SK-N-SH (cell line): ENCODE measurements at regions not wholly inside any gene's neighbourhood (a gene's known extent, or its start where the extent isn't known, plus 50 kb on each side); places are given as distances from the start of the nearest gene placed in this dataset.

Experiments used
- CTCF ChIA-PET: fragments of 300-600, 350-600 bp; formaldehyde crosslinking; extraction: SDS; loops from one replicate; lab custom pipeline; 2021; lab: Yijun Ruan, JAX
- POLR2A ChIA-PET: fragments of 350-600 bp; sonication (Branson Sonifier 250); formaldehyde crosslinking; extraction: SDS; loops from one replicate; lab custom pipeline; 2020; ENCODE audit warnings: antibody characterized with exemption, inconsistent platforms; lab: Yijun Ruan, JAX
- DNase-seq: peaks from one replicate; pipeline ENCODE4 v3.0.0; 2012
- H2AFZ ChIP-seq: fragments of 200-600 bp; sonication (generic); 2 replicates; pipeline ENCODE4 v1.8.1; 2016; ENCODE audit warnings: antibody characterized with exemption, mild to moderate bottlenecking, low read depth
- H3F3A ChIP-seq: fragments of 200-600 bp; sonication (generic); replicated peaks from 2 replicates; pipeline ENCODE3; 2016; ENCODE audit warnings: antibody characterized with exemption, mild to moderate bottlenecking; ENCODE audit not compliant: insufficient read depth
- H3K27ac ChIP-seq, 2 experiments: fragments of 200-500 bp in 1 of 2; fragments of 200-600 bp in 1 of 2; sonication (Bioruptor generic) in 1 of 2; sonication (generic), shearing (Covaris generic) in 1 of 2; 2 replicates each; pipeline versions ENCODE4 v1.5.1 to v1.6.1; 2014 to 2016; ENCODE audit warnings: low read depth in 2 of 2, inconsistent platforms in 1 of 2, low read length in 1 of 2, mild to moderate bottlenecking in 1 of 2, mixed read lengths in 1 of 2
- H3K27me3 ChIP-seq: fragments of 200-600 bp; sonication (generic), shearing (Covaris generic); 2 replicates; pipeline ENCODE4 v1.6.1; 2016; ENCODE audit warnings: mixed run types; ENCODE audit not compliant: insufficient read depth
- H3K36me3 ChIP-seq, 2 experiments: fragments of 200-500 bp in 1 of 2; fragments of 200-600 bp in 1 of 2; sonication (Bioruptor generic) in 1 of 2; sonication (generic) in 1 of 2; replicated peaks in 1 of 2; 2 replicates each; pipeline versions ENCODE3 to v1.5.1; 2014 to 2016; ENCODE audit warnings: low read length in 1 of 2, mild to moderate bottlenecking in 1 of 2; ENCODE audit not compliant: insufficient read depth in 2 of 2, control insufficient read depth in 1 of 2
- H3K4me1 ChIP-seq, 2 experiments: fragments of 200-500 bp in 1 of 2; fragments of 200-600 bp in 1 of 2; sonication (Bioruptor generic) in 1 of 2; sonication (generic), shearing (Covaris generic) in 1 of 2; 2 replicates each; pipeline versions ENCODE4 v1.5.1 to v1.6.1; 2014 to 2016; ENCODE audit warnings: low read depth in 1 of 2, low read length in 1 of 2, mixed run types in 1 of 2; ENCODE audit not compliant: insufficient read depth in 2 of 2, control insufficient read depth in 1 of 2
- H3K4me2 ChIP-seq: fragments of 200-600 bp; sonication (generic), shearing (Covaris generic); 2 replicates; pipeline ENCODE4 v1.6.1; 2017; ENCODE audit warnings: mixed run types
- H3K4me3 ChIP-seq, 2 experiments: fragments of 200-500 bp in 1 of 2; fragments of 200-600 bp in 1 of 2; sonication (Bioruptor generic) in 1 of 2; sonication (generic), shearing (Covaris generic) in 1 of 2; 2 replicates each; pipeline versions ENCODE4 v1.5.1 to v1.8.1; 2014 to 2016; ENCODE audit warnings: low read depth in 2 of 2, inconsistent platforms in 1 of 2, low read length in 1 of 2, mild to moderate bottlenecking in 1 of 2, mixed read lengths in 1 of 2, moderate library complexity in 1 of 2
- H3K79me2 ChIP-seq: fragments of 200-600 bp; sonication (generic); 2 replicates; pipeline ENCODE4 v1.8.1; 2017; ENCODE audit warnings: mild to moderate bottlenecking; ENCODE audit not compliant: insufficient read depth
- H3K9ac ChIP-seq: fragments of 200-600 bp; sonication (generic); 2 replicates; pipeline ENCODE4 v1.6.1; 2017; ENCODE audit warnings: mixed run types
- H3K9me2 ChIP-seq: fragments of 200-600 bp; sonication (generic); 2 replicates; pipeline ENCODE4 v1.6.1; 2017; ENCODE audit warnings: mixed run types
- H3K9me3 ChIP-seq: fragments of 200-600 bp; sonication (generic); 2 replicates; pipeline ENCODE4 v1.6.1; 2017; ENCODE audit warnings: mixed run types, mild to moderate bottlenecking, moderate library complexity
- H4K20me1 ChIP-seq: fragments of 200-600 bp; sonication (generic); 2 replicates; pipeline ENCODE4 v1.6.1; 2017; ENCODE audit warnings: mild to moderate bottlenecking, mixed run types; ENCODE audit not compliant: insufficient read depth
- CHD2 ChIP-seq: fragments of 150-350 bp; IDR thresholded peaks from 2 replicates; pipeline ENCODE4 v1.6.1; 2018; ENCODE audit warnings: low read length; ENCODE audit not compliant: partially characterized antibody
- ELF1 ChIP-seq: IDR thresholded peaks from 2 replicates; pipeline ENCODE4 v1.4.0; 2012
- EZH2phosphoT487 ChIP-seq: fragments of 200-600 bp; sonication (generic); IDR thresholded peaks from 2 replicates; pipeline ENCODE4 v1.6.1; 2017; ENCODE audit warnings: low read depth, mixed run types, mild to moderate bottlenecking, antibody characterized with exemption, moderate library complexity, borderline replicate concordance
- FOXM1 ChIP-seq: IDR thresholded peaks from 2 replicates; pipeline ENCODE4 v1.4.0; 2012; ENCODE audit warnings: low read depth, mild to moderate bottlenecking
- NFIC ChIP-seq: IDR thresholded peaks from 2 replicates; pipeline ENCODE4 v1.4.0; 2012; ENCODE audit warnings: borderline replicate concordance
- NRF1 ChIP-seq: IDR thresholded peaks from 2 replicates; pipeline ENCODE4 v1.6.1; 2012; ENCODE audit warnings: low read depth, mild to moderate bottlenecking, low read length
- POLR2AphosphoS5 ChIP-seq: IDR thresholded peaks from 2 replicates; pipeline ENCODE4 v1.6.1; 2012; ENCODE audit warnings: low read depth, low read length
- WGBS: methylation state at CpG from one replicate; pipeline ENCODE4 v1.1.6; 2017; ENCODE audit warnings: low lambda C conversion rate; 5-methylcytosine and 5-hydroxymethylcytosine counted together
- TF ChIP-seq, protein P1 (sequence below): IDR thresholded peaks from 2 replicates; pipeline ENCODE4 v1.4.0; 2012; ENCODE audit warnings: low read depth
- TF ChIP-seq, protein P2 (sequence below): fragments of 200-600 bp; sonication (generic); IDR thresholded peaks from 2 replicates; pipeline ENCODE4 v1.6.1; 2017; ENCODE audit warnings: antibody characterized with exemption, mild to moderate bottlenecking, moderate library complexity

GRCh38 chr13:89541091-89542030 lies 1806.1 kb upstream of the MIR17HG start:
- ChIA-PET CTCF (interaction anchor here (1.6 kb wide), 1 partner anchor 12 kb away, joined by 3 read pairs; no protein-coding TSS in a partner anchor), POLR2A (no interaction called here)
- Histone ChIP-seq H3F3A (no peaks in the 10 kb centered on the region), H3K9me3 (no peaks in the 10 kb centered on the region), H3K4me3 (no peak overlapping the region), H3K79me2 (no peaks in the 10 kb centered on the region), H4K20me1 (no peaks in the 10 kb centered on the region), H3K27me3 (no peaks in the 10 kb centered on the region), H3K9me2 (no peaks in the 10 kb centered on the region), H3K9ac (no peak overlapping the region), H3K27ac (no peak overlapping the region), H3K4me2 (no peak overlapping the region), H3K4me1 (no peaks in the 10 kb centered on the region), H3K36me3 (no peaks in the 10 kb centered on the region), H2AFZ (no peak overlapping the region)
- WGBS = 69% methylated on average over 5 of the region's 6 CpGs
- TF ChIP-seq CHD2 (no peak), EZH2phosphoT487 (no peak), ELF1 (no peak), NRF1 (no peak), NFIC (no peak), FOXM1 (no peak), POLR2AphosphoS5 (no peak)
- TF ChIP-seq, protein P1, sequence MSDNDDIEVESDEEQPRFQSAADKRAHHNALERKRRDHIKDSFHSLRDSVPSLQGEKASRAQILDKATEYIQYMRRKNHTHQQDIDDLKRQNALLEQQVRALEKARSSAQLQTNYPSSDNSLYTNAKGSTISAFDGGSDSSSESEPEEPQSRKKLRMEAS = no peak
- DNase-seq = no peak

- ChIA-PET CTCF (no interaction called here), POLR2A (no interaction called here)
- Histone ChIP-seq H3K4me2 (no peak overlapping the region), H3K4me3 (no peak overlapping the region), H3F3A (no peaks in the 10 kb centered on the region), H3K9me2 (no peaks in the 10 kb centered on the region), H3K4me1 (no peaks in the 10 kb centered on the region), H3K27me3 (no peaks in the 10 kb centered on the region), H2AFZ (no peak overlapping the region; the same call in 1 of the 2 replicates), H3K36me3 (no peaks in the 10 kb centered on the region), H3K9me3 (no peaks in the 10 kb centered on the region), H3K27ac (no peak overlapping the region; a peak in 1 of 4 replicates), H4K20me1 (no peaks in the 10 kb centered on the region), H3K79me2 (no peaks in the 10 kb centered on the region), H3K9ac (no peak overlapping the region)
- 30% methylated on average over 5 of the region's 5 CpGs for WGBS
- no peak for DNase-seq
- no peak for TF ChIP-seq CHD2
- TF ChIP-seq, protein P2, sequence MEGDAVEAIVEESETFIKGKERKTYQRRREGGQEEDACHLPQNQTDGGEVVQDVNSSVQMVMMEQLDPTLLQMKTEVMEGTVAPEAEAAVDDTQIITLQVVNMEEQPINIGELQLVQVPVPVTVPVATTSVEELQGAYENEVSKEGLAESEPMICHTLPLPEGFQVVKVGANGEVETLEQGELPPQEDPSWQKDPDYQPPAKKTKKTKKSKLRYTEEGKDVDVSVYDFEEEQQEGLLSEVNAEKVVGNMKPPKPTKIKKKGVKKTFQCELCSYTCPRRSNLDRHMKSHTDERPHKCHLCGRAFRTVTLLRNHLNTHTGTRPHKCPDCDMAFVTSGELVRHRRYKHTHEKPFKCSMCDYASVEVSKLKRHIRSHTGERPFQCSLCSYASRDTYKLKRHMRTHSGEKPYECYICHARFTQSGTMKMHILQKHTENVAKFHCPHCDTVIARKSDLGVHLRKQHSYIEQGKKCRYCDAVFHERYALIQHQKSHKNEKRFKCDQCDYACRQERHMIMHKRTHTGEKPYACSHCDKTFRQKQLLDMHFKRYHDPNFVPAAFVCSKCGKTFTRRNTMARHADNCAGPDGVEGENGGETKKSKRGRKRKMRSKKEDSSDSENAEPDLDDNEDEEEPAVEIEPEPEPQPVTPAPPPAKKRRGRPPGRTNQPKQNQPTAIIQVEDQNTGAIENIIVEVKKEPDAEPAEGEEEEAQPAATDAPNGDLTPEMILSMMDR = no peak
Measured at GRCh38 chr13:89550938-89551337, 1796.5 kb upstream of the MIR17HG start.
